Uterus (tissue), 3 donors: ENCODE measurements at regions not wholly inside any gene's neighbourhood (a gene's known extent, or its start where the extent isn't known, plus 50 kb on each side); places are given as distances from the start of the nearest gene placed in this dataset. TPM values are rescaled to one million over a fixed set of nuclear protein-coding genes. Genes with fewer than 3 reads are reported as not detected.
"Not testable (repeated sequence)": the region's sequence is repeated elsewhere in the genome, so short reads cannot be mapped to it uniquely, and the experiment has no call there.

ENCODE experiments used
- DNase-seq, 2 donors: peaks; one replicate each; pipeline ENCODE4 v3.0.0-alpha.2; 2019 to 2020
- H3K27ac ChIP-seq, 2 donors: fragments of 200-600 bp; sonication (generic); 1 replicate in 1 of 2; 2 replicates in 1 of 2; pipeline ENCODE4 v1.5.1; 2016 to 2018
- H3K27me3 ChIP-seq, 2 donors: fragments of 200-600 bp; sonication (generic); one replicate each; pipeline ENCODE4 v1.5.1; 2018 to 2019; ENCODE audit warnings: control low read depth in 1 of 2
- H3K36me3 ChIP-seq, 2 donors: fragments of 200-600 bp; sonication (generic); one replicate each; pipeline ENCODE4 v1.5.1; 2019; ENCODE audit warnings: control low read depth in 1 of 2
- H3K4me1 ChIP-seq, 2 donors: fragments of 200-600 bp; sonication (generic); one replicate each; pipeline ENCODE4 v1.5.1; 2018 to 2019; ENCODE audit warnings: control low read depth in 1 of 2
- H3K4me3 ChIP-seq, 2 donors: fragments of 200-600 bp; sonication (generic); 1 replicate in 1 of 2; 2 replicates in 1 of 2; pipeline ENCODE4 v1.5.1; 2018 to 2019; ENCODE audit warnings: mild to moderate bottlenecking in 1 of 2
- H3K9me3 ChIP-seq, 2 donors: fragments of 200-600 bp; sonication (generic); one replicate each; pipeline ENCODE4 v1.5.1; 2019; ENCODE audit warnings: control low read depth in 1 of 2
- CTCF ChIP-seq, 4 experiments: fragments of 200-600 bp in 2 of 4; fragments of 450-650 bp in 2 of 4; sonication (generic) in 2 of 4; IDR thresholded peaks; one replicate each; pipeline ENCODE4 v1.5.1; 2016 to 2019; ENCODE audit warnings: antibody characterized with exemption in 4 of 4, mild to moderate bottlenecking in 2 of 4, moderate library complexity in 1 of 4
- POLR2A ChIP-seq, 2 donors: fragments of 450-650 bp; IDR thresholded peaks; one replicate each; pipeline ENCODE4 v1.6.1; 2016; ENCODE audit warnings: antibody characterized with exemption in 2 of 2, mild to moderate bottlenecking in 1 of 2, moderate library complexity in 1 of 2
- intact Hi-C: fragments of 100-400 bp; cut with DNase I; formaldehyde crosslinking; loops from one replicate; pipeline ENCODE4 v1.15.1; 2023; ENCODE audit warnings: low total_unique reads
- small RNA-seq: library from RNA; depleted of rRNA; stranded (forward); fragments of <200 nt; gene quantifications from one replicate; pipeline ENCODE3, GENCODE V24; 2016
- donor health status: DM: yes; HTN: yes; CAD: no.

GRCh38 chr20:30405061-30405460 lies 852.4 kb upstream of the DEFB115 start:
- H3K9me3 ChIP-seq, DNase-seq, H3K36me3 ChIP-seq, H3K4me1 ChIP-seq, H3K27me3 ChIP-seq, H3K27ac ChIP-seq, H3K4me3 ChIP-seq, intact Hi-C loops: not testable (repeated sequence)

GRCh38 chr20:30405585-30405984 lies 851.9 kb upstream of the DEFB115 start:
- H3K36me3 ChIP-seq, intact Hi-C loops, H3K27ac ChIP-seq, H3K27me3 ChIP-seq, DNase-seq, H3K9me3 ChIP-seq, H3K4me3 ChIP-seq, H3K4me1 ChIP-seq: not testable (repeated sequence)

GRCh38 chr20:30406370-30406769 lies 851.1 kb upstream of the DEFB115 start:
- intact Hi-C loops = not testable (repeated sequence)

GRCh38 chr20:30412972-30413371 lies 844.5 kb upstream of the DEFB115 start:
- no peak for TF ChIP-seq POLR2A (IDR thresholded peaks at IDR 0.05)
- no peak for TF ChIP-seq CTCF (IDR thresholded peaks at IDR 0.05)
- Histone ChIP-seq H3K27ac (no peak overlapping the region), H3K4me1 (no peaks in the 10 kb centered on the region), H3K9me3 (no peaks in the 10 kb centered on the region), H3K27me3 (no peaks in the 10 kb centered on the region), H3K36me3 (no peaks in the 10 kb centered on the region), H3K4me3 (no peak overlapping the region)
- no peak for DNase-seq
- intact Hi-C loops = no loop called here

More at GRCh38 chr20:30406370-30406769, 851.1 kb upstream of the DEFB115 start:
- DNase-seq, H3K9me3 ChIP-seq, H3K4me1 ChIP-seq, H3K27ac ChIP-seq, H3K27me3 ChIP-seq, H3K4me3 ChIP-seq, H3K36me3 ChIP-seq: not testable (repeated sequence)

GRCh38 chr20:30417387-30417786 lies 840.1 kb upstream of the DEFB115 start:
- H3K27ac ChIP-seq, H3K4me3 ChIP-seq, H3K9me3 ChIP-seq, intact Hi-C loops, H3K4me1 ChIP-seq, DNase-seq, H3K36me3 ChIP-seq, H3K27me3 ChIP-seq: not testable (repeated sequence)

- H3K4me3 ChIP-seq, intact Hi-C loops, H3K4me1 ChIP-seq, DNase-seq, H3K9me3 ChIP-seq, H3K27ac ChIP-seq, H3K36me3 ChIP-seq, H3K27me3 ChIP-seq: not testable (repeated sequence)
Observed at GRCh38 chr20:30418378-30418777, 839.1 kb upstream of the DEFB115 start.

GRCh38 chr20:30419466-30419865 lies 838.0 kb upstream of the DEFB115 start:
- Histone ChIP-seq H3K36me3 (no peaks in the 10 kb centered on the region), H3K27me3 (no peaks in the 10 kb centered on the region), H3K4me3 (no peak overlapping the region), H3K4me1 (no peaks in the 10 kb centered on the region), H3K27ac (no peak overlapping the region), H3K9me3 (no peaks in the 10 kb centered on the region)
- TF ChIP-seq CTCF (IDR thresholded peaks at IDR 0.05) (no peak), POLR2A (IDR thresholded peaks at IDR 0.05) (no peak)
- no peak for DNase-seq
- intact Hi-C loops = no loop called here

GRCh38 chr20:30419871-30420420 lies 837.5 kb upstream of the DEFB115 start:
- H3K4me3 ChIP-seq, H3K4me1 ChIP-seq, DNase-seq, H3K27ac ChIP-seq, H3K9me3 ChIP-seq, H3K27me3 ChIP-seq, intact Hi-C loops, H3K36me3 ChIP-seq: not testable (repeated sequence)

Small RNA genes in the stretch of these regions (small RNA-seq; reads per million reads assigned to genes)
- gene CFTRP3 (not detected), gene MLLT10P1 (not detected), gene RF00019 (not detected)
